ENCODE measurements at regions not wholly inside any gene's neighbourhood (a gene's known extent, or its start where the extent isn't known, plus 50 kb on each side); places are given as distances from the start of the nearest gene placed in this dataset.

DNA sequence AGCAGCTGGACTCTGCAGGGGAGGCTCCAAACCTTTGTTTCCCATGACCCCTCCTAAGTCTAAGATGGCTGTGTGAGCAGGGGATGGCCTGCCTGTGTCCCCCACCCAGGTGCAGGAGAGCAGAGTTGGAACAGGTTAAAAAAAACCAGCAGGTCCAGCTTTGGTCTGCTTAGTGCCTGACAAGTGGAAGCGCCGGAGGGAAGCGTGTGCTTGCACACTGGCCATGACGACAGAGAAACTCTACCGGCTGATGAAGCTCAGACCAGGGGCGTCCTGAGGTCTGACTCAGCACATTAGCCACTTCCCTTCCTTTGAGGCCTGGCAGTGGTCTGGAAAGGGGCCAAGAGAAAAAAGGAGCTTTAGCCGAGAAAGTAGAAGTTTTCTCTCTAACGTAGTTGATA is 280.1 kb downstream of the VRK1 start:
- H3K27me3 ChIP-seq (ENCODE audit: control insufficient read depth in 2 of 2, insufficient read depth in 2 of 2, low read length in 2 of 2), result no peaks in the 10 kb centered on the region
- no peak overlapping the region for H2AFZ ChIP-seq (ENCODE audit: low read depth, low read length)
- H3K9me3 ChIP-seq (replicated peaks; ENCODE audit: control insufficient read depth, insufficient read depth, low read length), result peaks cover 2% of the 10 kb centered on the region
- BruUV-seq (replicated peaks), result no TSS peak
- intact Hi-C loops (cut with micrococcal nuclease), result no loop called here
- H3K9me1 ChIP-seq (replicated peaks; ENCODE audit: control insufficient read depth, extremely low read depth, insufficient read depth, low read length), result no peaks in the 10 kb centered on the region
- DNase-seq (ENCODE audit: low read depth, low spot score), result no peak
- H3K79me2 ChIP-seq (ENCODE audit: control insufficient read depth, insufficient read depth, low read length), result no peaks in the 10 kb centered on the region
- no peaks in the 10 kb centered on the region for H3K4me1 ChIP-seq (ENCODE audit: control insufficient read depth, extremely low read depth, insufficient read depth, low read length)
- dilution Hi-C loops (cut with MboI; ENCODE audit: extremely low pct_ligation_motif_present, low sequenced_read_pairs), result no loop called here
- no peak for FAIRE-seq
- no peak overlapping the region for H3K4me3 ChIP-seq (replicated peaks in 1 of 3; ENCODE audit: insufficient read depth in 1 of 3, low read depth in 1 of 3, low read length in 3 of 3)
- CTCF ChIA-PET, result no interaction called here
- no peaks in the 10 kb centered on the region for H4K20me1 ChIP-seq (replicated peaks; ENCODE audit: control insufficient read depth, extremely low read depth, insufficient read depth, low read length)
- H3K36me3 ChIP-seq (ENCODE audit: control insufficient read depth in 2 of 2, extremely low read depth in 1 of 2, insufficient read depth in 2 of 2, low read length in 2 of 2), result no peaks in the 10 kb centered on the region
- no peak overlapping the region for H3K9ac ChIP-seq (replicated peaks; ENCODE audit: extremely low read depth, insufficient read depth, low read length)
- no peak overlapping the region for H3K4me2 ChIP-seq (ENCODE audit: insufficient read depth, low read length)
- POLR2A ChIA-PET, result no interaction called here
- no peak overlapping the region for H3K27ac ChIP-seq (ENCODE audit: insufficient read depth, low read depth, low read length)
- TF ChIP-seq JUN (IDR thresholded peaks at IDR 0.05; ENCODE audit: borderline replicate concordance, insufficient read depth, insufficient read length, low read depth) (no peak), POLR2AphosphoS5 (IDR thresholded peaks at IDR 0.05; ENCODE audit: insufficient read depth, low read depth, low read length) (no peak), GATA2 (IDR thresholded peaks at IDR 0.05; ENCODE audit: insufficient read depth, insufficient read length, low read depth, low read length) (no peak), EZH2 (IDR thresholded peaks at IDR 0.05; ENCODE audit: borderline replicate concordance, low read depth, low read length, severe bottlenecking) (no peak), FOS (IDR thresholded peaks at IDR 0.05; ENCODE audit: borderline replicate concordance, insufficient read depth, low read length) (no peak), MYC (IDR thresholded peaks at IDR 0.05; ENCODE audit: low read depth, low read length) (no peak), POLR2A (IDR thresholded peaks at IDR 0.05; ENCODE audit: low read depth, low read length) (no peak)
- TF ChIP-seq, protein P1, sequence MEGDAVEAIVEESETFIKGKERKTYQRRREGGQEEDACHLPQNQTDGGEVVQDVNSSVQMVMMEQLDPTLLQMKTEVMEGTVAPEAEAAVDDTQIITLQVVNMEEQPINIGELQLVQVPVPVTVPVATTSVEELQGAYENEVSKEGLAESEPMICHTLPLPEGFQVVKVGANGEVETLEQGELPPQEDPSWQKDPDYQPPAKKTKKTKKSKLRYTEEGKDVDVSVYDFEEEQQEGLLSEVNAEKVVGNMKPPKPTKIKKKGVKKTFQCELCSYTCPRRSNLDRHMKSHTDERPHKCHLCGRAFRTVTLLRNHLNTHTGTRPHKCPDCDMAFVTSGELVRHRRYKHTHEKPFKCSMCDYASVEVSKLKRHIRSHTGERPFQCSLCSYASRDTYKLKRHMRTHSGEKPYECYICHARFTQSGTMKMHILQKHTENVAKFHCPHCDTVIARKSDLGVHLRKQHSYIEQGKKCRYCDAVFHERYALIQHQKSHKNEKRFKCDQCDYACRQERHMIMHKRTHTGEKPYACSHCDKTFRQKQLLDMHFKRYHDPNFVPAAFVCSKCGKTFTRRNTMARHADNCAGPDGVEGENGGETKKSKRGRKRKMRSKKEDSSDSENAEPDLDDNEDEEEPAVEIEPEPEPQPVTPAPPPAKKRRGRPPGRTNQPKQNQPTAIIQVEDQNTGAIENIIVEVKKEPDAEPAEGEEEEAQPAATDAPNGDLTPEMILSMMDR (IDR thresholded peaks at IDR 0.05; ENCODE audit: extremely low read depth in 1 of 2, insufficient read depth in 1 of 2, low read depth in 1 of 2, low read length in 2 of 2), result no peak
- TF ChIP-seq, protein P2, sequence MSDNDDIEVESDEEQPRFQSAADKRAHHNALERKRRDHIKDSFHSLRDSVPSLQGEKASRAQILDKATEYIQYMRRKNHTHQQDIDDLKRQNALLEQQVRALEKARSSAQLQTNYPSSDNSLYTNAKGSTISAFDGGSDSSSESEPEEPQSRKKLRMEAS (IDR thresholded peaks at IDR 0.05; ENCODE audit: insufficient read depth, insufficient read length), result no peak
